NCI-H510A (cell line): ENCODE measurements at regions not wholly inside any gene's neighbourhood (a gene's known extent, or its start where the extent isn't known, plus 50 kb on each side); places are given as distances from the start of the nearest gene placed in this dataset.

ENCODE experiments used
- DNase-seq: peaks from one replicate; lab custom pipeline; 2025; lab: John Stamatoyannopoulos, UW

GRCh38 chr5:33372721-33373472 lies 67.9 kb upstream of the TARS1 start:
- DNase-seq, result no peak

- no peak for DNase-seq
These were observed 64.9 kb upstream of the TARS1 start for GRCh38 chr5:33375900-33376299.

DNA sequence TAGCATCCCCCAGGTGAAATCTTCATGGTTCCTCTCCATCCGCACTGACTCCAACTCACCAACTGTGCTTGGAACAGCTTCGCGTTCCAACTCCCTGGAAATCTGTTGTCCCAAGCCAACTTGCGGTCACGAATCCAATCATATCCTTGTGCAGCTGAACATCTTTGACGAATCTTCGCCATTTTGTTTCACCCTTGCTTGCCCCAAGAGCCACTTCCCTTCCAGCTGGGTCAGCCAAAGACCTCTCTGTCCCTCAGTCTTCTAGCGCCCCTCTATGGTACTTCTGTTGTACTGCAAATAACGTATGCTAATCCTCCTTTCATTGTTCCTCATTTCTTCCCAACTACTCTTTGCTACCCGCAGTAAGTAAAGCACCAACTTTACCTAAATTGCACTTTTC lies 61.0 kb upstream of the TARS1 start:
- DNase-seq, result no peak

DNA sequence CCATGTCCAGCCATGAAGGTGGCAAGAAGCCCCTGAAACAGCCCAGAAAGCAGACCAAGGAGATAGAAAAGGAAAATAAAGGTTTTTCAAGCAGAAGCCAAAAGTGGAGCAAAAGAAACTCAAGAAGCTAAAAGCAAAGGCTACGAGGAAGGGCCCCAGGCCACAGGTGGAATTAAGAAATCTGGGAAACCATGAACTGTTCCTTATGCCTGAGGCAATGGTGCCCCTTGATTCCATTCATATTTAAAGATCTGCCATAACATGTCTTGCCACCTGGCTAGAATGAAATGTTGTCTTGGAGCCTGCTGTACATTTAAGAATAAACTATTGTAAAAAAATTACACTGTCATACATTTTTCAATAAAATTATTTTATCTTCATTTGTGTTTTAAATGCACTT lies 59.5 kb upstream of the TARS1 start:
- DNase-seq, result no peak
